Calu3 (cell line): ENCODE measurements at regions not wholly inside any gene's neighbourhood (a gene's known extent, or its start where the extent isn't known, plus 50 kb on each side); places are given as distances from the start of the nearest gene placed in this dataset.

Experiments used
- BruUV-seq: library from RNA; stranded (reverse); fragments of 400-500 nt; replicated peaks from 2 replicates; lab custom pipeline; 2021; lab: Mats Ljungman, UMichigan
- CTCF ChIA-PET: fragments of 300-600 bp; sonication (Branson Sonifier 250); formaldehyde crosslinking; loops from one replicate; lab custom pipeline; 2022; ENCODE audit warnings: antibody characterized with exemption; lab: Charles Lee
- DNase-seq: peaks from one replicate; pipeline ENCODE4 v3.0.0; 2022
- H3K27ac Mint-ChIP-seq: one replicate; pipeline ENCODE4 v1.8.0; 2022; ENCODE audit warnings: mixed read lengths; ENCODE audit not compliant: unreplicated experiment
- H3K27me3 Mint-ChIP-seq: one replicate; pipeline ENCODE4 v1.8.0; 2022; ENCODE audit warnings: mixed read lengths; ENCODE audit not compliant: unreplicated experiment
- H3K36me3 Mint-ChIP-seq: one replicate; pipeline ENCODE4 v1.8.0; 2022; ENCODE audit warnings: mild to moderate bottlenecking, moderate library complexity, mixed read lengths; ENCODE audit not compliant: insufficient read depth, unreplicated experiment
- H3K4me1 Mint-ChIP-seq: one replicate; pipeline ENCODE4 v1.8.0; 2022; ENCODE audit warnings: mild to moderate bottlenecking, low read depth, mixed read lengths; ENCODE audit not compliant: unreplicated experiment
- H3K4me3 Mint-ChIP-seq: one replicate; pipeline ENCODE4 v1.8.0; 2022; ENCODE audit warnings: mild to moderate bottlenecking, low read depth, moderate library complexity, mixed read lengths; ENCODE audit not compliant: unreplicated experiment
- H3K9me3 Mint-ChIP-seq: one replicate; pipeline ENCODE4 v1.8.0; 2022; ENCODE audit warnings: low read depth, mixed read lengths; ENCODE audit not compliant: unreplicated experiment
- intact Hi-C: fragments of 100-400 bp; cut with micrococcal nuclease; formaldehyde crosslinking; loops from one replicate; pipeline ENCODE4 v1.10.0; 2022; ENCODE audit not compliant: unreplicated experiment
- TF ChIP-seq, protein P1 (sequence below): fragments of 200-600 bp; IDR thresholded peaks from one replicate; pipeline ENCODE4 v1.8.0; 2022; ENCODE audit warnings: antibody characterized with exemption; ENCODE audit not compliant: unreplicated experiment

DNA sequence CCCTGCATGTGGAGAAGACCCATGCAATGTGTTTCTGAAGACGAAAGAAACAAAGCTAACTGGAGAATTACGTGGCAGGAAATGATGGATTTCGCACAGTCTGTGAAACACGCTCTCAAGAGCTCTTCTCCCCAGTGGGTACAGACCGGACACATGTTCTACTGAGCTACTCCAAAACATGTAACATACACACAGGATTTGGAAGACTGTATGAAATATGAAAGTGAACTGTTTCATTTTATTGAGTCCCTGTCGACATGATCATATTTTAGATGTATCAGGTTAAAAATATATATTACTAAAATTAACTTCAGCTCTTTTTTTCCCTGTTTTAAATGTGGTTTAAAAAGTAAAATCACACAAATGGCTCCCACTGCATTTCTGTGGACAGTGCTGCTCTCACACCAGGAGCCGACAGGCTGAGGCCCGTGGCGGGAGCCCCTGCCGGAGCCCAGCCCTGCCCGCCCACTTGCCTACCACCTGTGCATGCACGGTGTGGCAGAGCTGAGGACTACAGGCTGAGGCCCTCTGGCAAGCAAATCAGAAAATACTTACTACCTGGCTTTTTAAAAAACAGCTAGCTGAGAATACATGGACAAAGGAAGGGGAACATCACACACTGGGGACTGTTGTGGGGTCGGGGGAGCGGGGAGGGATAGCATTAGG lies 58.9 kb upstream of the NXT1 start:
- Mint-ChIP-seq H3K27me3 (peaks cover 30% of the 10 kb centered on the region), H3K36me3 (no peaks in the 10 kb centered on the region), H3K27ac (no peak overlapping the region), H3K4me1 (no peaks in the 10 kb centered on the region), H3K9me3 (no peaks in the 10 kb centered on the region), H3K4me3 (no peak overlapping the region)
- intact Hi-C loops: no loop called here
- no TSS peak for BruUV-seq
- CTCF ChIA-PET: no interaction called here
- TF ChIP-seq, protein P1, sequence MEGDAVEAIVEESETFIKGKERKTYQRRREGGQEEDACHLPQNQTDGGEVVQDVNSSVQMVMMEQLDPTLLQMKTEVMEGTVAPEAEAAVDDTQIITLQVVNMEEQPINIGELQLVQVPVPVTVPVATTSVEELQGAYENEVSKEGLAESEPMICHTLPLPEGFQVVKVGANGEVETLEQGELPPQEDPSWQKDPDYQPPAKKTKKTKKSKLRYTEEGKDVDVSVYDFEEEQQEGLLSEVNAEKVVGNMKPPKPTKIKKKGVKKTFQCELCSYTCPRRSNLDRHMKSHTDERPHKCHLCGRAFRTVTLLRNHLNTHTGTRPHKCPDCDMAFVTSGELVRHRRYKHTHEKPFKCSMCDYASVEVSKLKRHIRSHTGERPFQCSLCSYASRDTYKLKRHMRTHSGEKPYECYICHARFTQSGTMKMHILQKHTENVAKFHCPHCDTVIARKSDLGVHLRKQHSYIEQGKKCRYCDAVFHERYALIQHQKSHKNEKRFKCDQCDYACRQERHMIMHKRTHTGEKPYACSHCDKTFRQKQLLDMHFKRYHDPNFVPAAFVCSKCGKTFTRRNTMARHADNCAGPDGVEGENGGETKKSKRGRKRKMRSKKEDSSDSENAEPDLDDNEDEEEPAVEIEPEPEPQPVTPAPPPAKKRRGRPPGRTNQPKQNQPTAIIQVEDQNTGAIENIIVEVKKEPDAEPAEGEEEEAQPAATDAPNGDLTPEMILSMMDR: no peak
- no peak for DNase-seq

DNA sequence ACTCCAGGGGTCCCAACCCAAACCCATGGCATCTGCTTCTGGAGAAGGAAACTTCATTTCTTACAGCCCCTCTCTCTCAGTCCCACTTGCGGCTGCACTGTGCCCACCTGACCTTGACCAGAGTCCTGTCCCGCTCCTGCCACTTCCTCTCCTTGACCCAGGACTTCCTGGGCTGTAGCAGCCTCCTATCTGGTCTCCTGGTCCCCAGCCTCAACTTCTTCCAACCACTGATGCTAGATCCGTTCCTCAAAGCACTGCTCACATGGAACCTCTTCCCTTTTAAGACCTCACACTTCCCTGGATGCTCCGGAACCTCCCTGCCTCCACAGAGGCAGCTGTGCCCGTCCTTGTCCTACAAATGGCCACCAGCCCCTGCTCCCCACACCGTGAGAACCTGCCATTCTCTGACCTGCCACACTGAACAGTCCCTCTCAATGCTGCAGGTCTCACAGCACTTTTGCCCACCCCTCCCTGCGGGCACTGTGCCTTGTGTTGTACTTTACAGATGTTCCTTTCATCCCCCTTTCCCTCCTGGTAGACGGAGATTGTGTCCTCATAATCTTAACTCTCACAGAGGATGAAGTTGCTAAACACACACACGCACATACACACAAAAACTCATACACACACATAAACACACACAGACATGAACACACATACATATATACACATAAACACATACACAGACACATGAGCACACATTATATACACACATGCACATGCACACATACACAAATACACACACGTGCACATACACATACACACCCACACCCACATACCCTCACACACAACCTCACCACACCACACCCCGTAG lies 59.6 kb upstream of the NXT1 start:
- H3K27me3 Mint-ChIP-seq: peaks cover 30% of the 10 kb centered on the region
- no peaks in the 10 kb centered on the region for H3K4me1 Mint-ChIP-seq
- CTCF ChIA-PET: no interaction called here
- BruUV-seq: no TSS peak
- no peaks in the 10 kb centered on the region for H3K9me3 Mint-ChIP-seq
- H3K4me3 Mint-ChIP-seq: no peak overlapping the region
- no peak overlapping the region for H3K27ac Mint-ChIP-seq
- no peaks in the 10 kb centered on the region for H3K36me3 Mint-ChIP-seq
- no peak for DNase-seq
- intact Hi-C loops: no loop called here
- TF ChIP-seq, protein P1: no peak

DNA sequence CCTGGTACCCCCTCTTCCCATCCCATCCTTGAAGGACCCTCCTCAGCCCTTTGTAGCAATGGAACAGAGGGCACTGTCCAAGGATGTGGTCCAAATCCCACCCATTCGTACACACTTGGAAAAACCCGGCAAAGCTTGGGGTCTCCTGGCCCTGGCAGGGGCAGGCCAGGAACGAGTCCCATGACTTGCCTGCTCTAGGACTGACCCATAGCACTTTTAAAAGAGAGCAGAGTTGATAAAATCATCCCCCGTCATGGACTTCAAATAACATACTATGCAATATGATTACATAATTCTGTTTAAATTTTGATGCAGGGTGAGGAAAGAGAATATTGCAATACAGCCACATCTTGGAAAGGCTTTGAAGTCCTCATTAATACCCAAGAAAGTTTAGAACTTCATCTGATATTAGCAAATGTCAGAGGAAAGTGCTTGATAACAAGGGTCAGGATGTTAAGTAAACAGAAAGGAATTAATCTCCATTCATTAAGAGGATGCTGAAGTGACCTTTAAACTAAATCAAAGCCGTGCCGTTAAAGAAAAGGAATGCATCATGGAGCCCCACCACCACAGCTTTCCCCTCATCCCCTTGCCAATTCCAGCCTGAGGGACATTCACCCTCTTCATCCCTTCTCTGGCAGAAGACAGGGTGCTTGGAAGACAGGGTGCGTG lies 60.7 kb upstream of the NXT1 start:
- Mint-ChIP-seq H3K27me3 (peaks cover 27% of the 10 kb centered on the region), H3K4me1 (no peaks in the 10 kb centered on the region), H3K36me3 (no peaks in the 10 kb centered on the region), H3K27ac (no peak overlapping the region), H3K4me3 (no peak overlapping the region), H3K9me3 (no peaks in the 10 kb centered on the region)
- intact Hi-C loops: no loop called here
- CTCF ChIA-PET: no interaction called here
- BruUV-seq: no TSS peak
- no peak for DNase-seq
- TF ChIP-seq, protein P1: no peak

DNA sequence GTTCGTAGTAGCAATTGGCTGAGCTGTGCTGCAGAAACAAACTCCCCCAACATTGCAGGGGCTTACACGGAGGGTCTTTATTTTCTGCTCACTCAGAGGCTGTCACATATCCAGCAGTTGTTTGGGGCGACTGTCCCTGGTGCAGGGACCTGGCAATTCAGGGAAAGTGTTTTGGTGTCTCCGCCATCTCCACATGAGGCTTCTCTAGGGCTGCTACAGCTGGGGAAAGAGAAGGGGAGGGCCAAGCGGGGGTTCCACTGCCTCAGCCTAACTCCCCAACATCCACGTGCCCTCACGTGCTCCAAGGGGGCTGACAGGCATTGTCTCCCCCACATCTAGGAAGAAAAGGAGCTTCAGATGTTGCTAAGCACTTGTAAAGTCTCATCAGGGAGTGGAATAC lies 61.3 kb upstream of the NXT1 start:
- H3K27me3 Mint-ChIP-seq: peaks cover 21% of the 10 kb centered on the region
- H3K4me3 Mint-ChIP-seq: no peak overlapping the region
- no TSS peak for BruUV-seq
- no peaks in the 10 kb centered on the region for H3K36me3 Mint-ChIP-seq
- DNase-seq: no peak
- no peak overlapping the region for H3K27ac Mint-ChIP-seq
- intact Hi-C loops: no loop called here
- no peaks in the 10 kb centered on the region for H3K4me1 Mint-ChIP-seq
- H3K9me3 Mint-ChIP-seq: no peaks in the 10 kb centered on the region
- TF ChIP-seq, protein P1: no peak
- CTCF ChIA-PET: no interaction called here
